Spleen (tissue), 11 donors: ENCODE measurements at regions not wholly inside any gene's neighbourhood (a gene's known extent, or its start where the extent isn't known, plus 50 kb on each side); places are given as distances from the start of the nearest gene placed in this dataset.

Experiments
- DNase-seq: peaks from one replicate; pipeline ENCODE4 v3.0.0-alpha.2; 2020
- H3K27ac ChIP-seq, 8 donors: fragments of 200-600 bp; sonication (generic) in 7 of 8; 1 replicate in 4 of 8; 2 replicates in 4 of 8; pipeline versions ENCODE4 v1.5.0 to v1.8.0; 2016 to 2021; ENCODE audit warnings: inconsistent platforms in 4 of 8, mild to moderate bottlenecking in 4 of 8, moderate library complexity in 1 of 8
- H3K27me3 ChIP-seq, 7 donors: fragments of 200-600 bp; sonication (generic) in 6 of 7; replicated peaks in 1 of 7; 1 replicate in 4 of 7; 2 replicates in 3 of 7; pipeline versions ENCODE4 v1.5.0 to v1.8.0; 2016 to 2021; ENCODE audit warnings: inconsistent platforms in 3 of 7, mild to moderate bottlenecking in 1 of 7
- H3K36me3 ChIP-seq, 6 donors: fragments of 200-600 bp; sonication (generic) in 5 of 6; 1 replicate in 4 of 6; 2 replicates in 2 of 6; pipeline versions ENCODE4 v1.5.0 to v1.8.0; 2016 to 2021; ENCODE audit warnings: inconsistent platforms in 2 of 6
- H3K4me1 ChIP-seq, 6 donors: fragments of 200-600 bp; sonication (generic) in 5 of 6; 1 replicate in 3 of 6; 2 replicates in 3 of 6; pipeline versions ENCODE4 v1.5.0 to v1.8.0; 2016 to 2021; ENCODE audit warnings: inconsistent platforms in 3 of 6
- H3K4me3 ChIP-seq, 8 donors: fragments of 200-600 bp; sonication (generic) in 7 of 8; 1 replicate in 4 of 8; 2 replicates in 4 of 8; pipeline versions ENCODE4 v1.5.0 to v1.8.0; 2016 to 2021; ENCODE audit warnings: inconsistent platforms in 4 of 8, mild to moderate bottlenecking in 4 of 8, moderate library complexity in 2 of 8
- H3K9me3 ChIP-seq, 8 donors: fragments of 200-600 bp; sonication (generic) in 7 of 8; 1 replicate in 4 of 8; 2 replicates in 4 of 8; pipeline versions ENCODE4 v1.5.0 to v1.8.0; 2016 to 2021; ENCODE audit warnings: inconsistent platforms in 4 of 8
- CTCF ChIP-seq, 11 experiments: fragments of 200-600 bp in 7 of 11; fragments of 450-650 bp in 4 of 11; sonication (generic) in 4 of 11; IDR thresholded peaks in 8 of 11; conservative IDR thresholded peaks in 3 of 11; 1 replicate in 7 of 11; 2 replicates in 4 of 11; pipeline versions ENCODE4 v1.4.0 to v1.8.0; 2016 to 2021; ENCODE audit warnings: antibody characterized with exemption in 11 of 11, inconsistent platforms in 4 of 11, mild to moderate bottlenecking in 1 of 11
- POLR2A ChIP-seq, 3 donors: fragments of 450-650 bp; IDR thresholded peaks; one replicate each; pipeline ENCODE4 v1.5.1; 2017; ENCODE audit warnings: antibody characterized with exemption in 3 of 3, mild to moderate bottlenecking in 1 of 3
- POLR2AphosphoS5 ChIP-seq, 3 donors: sonication (generic); formaldehyde crosslinking; IDR thresholded peaks; one replicate each; pipeline ENCODE4 v1.5.1; 2017; ENCODE audit warnings: antibody characterized with exemption in 3 of 3
- WGBS, 5 donors: extraction: QIAGEN DNeasy Blood & Tissue Kit in 3 of 5; methylation state at CpG; one replicate each; pipeline versions ENCODE4 v1.1.5 to v1.1.7; 2013 to 2018; 5-methylcytosine and 5-hydroxymethylcytosine counted together
- intact Hi-C: fragments of 100-400 bp; cut with DNase I; formaldehyde crosslinking; loops from one replicate; pipeline ENCODE4 v1.15.0; 2023; ENCODE audit warnings: low total_unique reads
- donor health status: healthy with polysubstance abuse.
- donor health status: DM: no; HTN: no; CAD: no; lungs with moderate emphysema.
- donor health status: DM: no; HTN: no; CAD: no.
- donor health status: Bipolar disorder and iron deficiency.
- donor health status: healthy.
- donor health status: DM: no; HTN: no; CAD: no.
- donor health status: DM: yes; HTN: yes; CAD: no.

DNA sequence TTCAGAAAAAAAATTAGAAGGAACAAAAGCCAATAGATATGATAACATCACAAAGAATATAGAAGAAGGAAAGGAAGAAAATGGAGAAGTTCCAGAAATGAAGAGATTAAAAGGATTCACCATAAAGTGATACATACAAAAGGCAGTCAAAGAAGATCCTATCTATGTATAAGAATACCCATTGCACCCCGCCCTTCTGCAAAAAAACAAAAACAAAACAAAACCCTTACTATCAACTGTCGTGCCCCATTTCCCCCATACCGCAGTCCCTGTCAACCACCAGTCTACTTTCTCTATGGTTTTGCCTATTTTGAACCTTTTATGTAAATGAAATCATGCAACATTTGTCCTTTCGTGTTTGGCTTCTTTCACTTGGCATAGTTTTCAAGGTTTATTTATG lies 385.6 kb downstream of the PRDM5 start:
- no peak overlapping the region for H3K4me3 ChIP-seq
- 74 to 90% (median 87%) methylated on average over 4 of the region's 4 CpGs for WGBS, 5 donors
- no peak for DNase-seq

DNA sequence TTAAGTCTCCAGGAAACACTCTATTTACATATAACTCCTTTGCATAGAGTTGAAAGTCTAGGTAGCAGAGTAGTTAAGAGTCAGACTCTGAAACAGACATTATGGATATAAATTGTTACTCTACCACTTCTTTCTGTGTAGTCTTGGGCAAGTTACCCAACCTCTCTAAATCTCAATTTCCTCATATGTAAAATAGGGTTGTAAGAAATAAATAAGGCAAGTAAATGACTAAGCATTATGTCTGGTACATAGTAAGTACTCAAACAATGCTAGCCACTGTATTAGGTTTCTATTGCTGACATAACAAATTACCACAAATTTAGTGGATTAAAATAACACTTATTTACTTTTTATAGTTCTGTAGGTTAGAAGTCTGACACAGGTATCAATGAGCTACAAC lies 394.1 kb downstream of the PRDM5 start:
- no peak for TF ChIP-seq POLR2AphosphoS5 (IDR thresholded peaks at IDR 0.05)
- no peak for TF ChIP-seq CTCF (IDR thresholded peaks at IDR 0.05 in 8 of 11, conservative IDR thresholded peaks at IDR 0.05 in 3 of 11)
- TF ChIP-seq POLR2A (IDR thresholded peaks at IDR 0.05) = no peak
- Histone ChIP-seq H3K27ac (no peak overlapping the region), H3K9me3 (peaks cover 0 to 15% (median 1%) of the 10 kb centered on the region in 8 donors), H3K4me3 (no peak overlapping the region), H3K4me1 (no peaks in the 10 kb centered on the region), H3K27me3 (no peaks in the 10 kb centered on the region), H3K36me3 (no peaks in the 10 kb centered on the region)
- intact Hi-C loops = no loop called here
- no peak for DNase-seq

More for the DNA sequence above, 385.6 kb downstream of the PRDM5 start:
- no peak for TF ChIP-seq CTCF (IDR thresholded peaks at IDR 0.05 in 8 of 11, conservative IDR thresholded peaks at IDR 0.05 in 3 of 11)
- no peak for TF ChIP-seq POLR2A (IDR thresholded peaks at IDR 0.05)
- no peak for TF ChIP-seq POLR2AphosphoS5 (IDR thresholded peaks at IDR 0.05)
- Histone ChIP-seq H3K36me3 (no peaks in the 10 kb centered on the region), H3K4me1 (no peaks in the 10 kb centered on the region), H3K27me3 (no peaks in the 10 kb centered on the region), H3K9me3 (no peaks in the 10 kb centered on the region), H3K27ac (no peak overlapping the region)
- intact Hi-C loops = no loop called here

GRCh38 chr4:120526033-120526432 lies 396.5 kb downstream of the PRDM5 start:
- Histone ChIP-seq H3K9me3 (peaks cover 0 to 15% (median 1%) of the 10 kb centered on the region in 8 donors), H3K27me3 (no peaks in the 10 kb centered on the region), H3K36me3 (no peaks in the 10 kb centered on the region), H3K4me3 (no peak overlapping the region), H3K27ac (no peak overlapping the region), H3K4me1 (no peaks in the 10 kb centered on the region)
- intact Hi-C loops = no loop called here
- no peak for TF ChIP-seq CTCF (IDR thresholded peaks at IDR 0.05 in 8 of 11, conservative IDR thresholded peaks at IDR 0.05 in 3 of 11)
- TF ChIP-seq POLR2AphosphoS5 (IDR thresholded peaks at IDR 0.05) = no peak
- no peak for TF ChIP-seq POLR2A (IDR thresholded peaks at IDR 0.05)
- DNase-seq = no peak

GRCh38 chr4:120525106-120525505 lies 397.4 kb downstream of the PRDM5 start:
- H3K27ac ChIP-seq = no peak overlapping the region
- H3K9me3 ChIP-seq = peaks cover 0 to 12% (median 0%) of the 10 kb centered on the region in 8 donors
- H3K36me3 ChIP-seq = no peaks in the 10 kb centered on the region
- TF ChIP-seq CTCF (IDR thresholded peaks at IDR 0.05 in 8 of 11, conservative IDR thresholded peaks at IDR 0.05 in 3 of 11) (no peak), POLR2A (IDR thresholded peaks at IDR 0.05) (no peak), POLR2AphosphoS5 (IDR thresholded peaks at IDR 0.05) (no peak)
- no peaks in the 10 kb centered on the region for H3K27me3 ChIP-seq
- no peak overlapping the region for H3K4me3 ChIP-seq
- intact Hi-C loops = no loop called here
- no peaks in the 10 kb centered on the region for H3K4me1 ChIP-seq
- no peak for DNase-seq
- WGBS, 5 donors = 86 to 96% (median 89%) methylated on average over 4 of the region's 4 CpGs
